ENCODE measurements at regions not wholly inside any gene's neighbourhood (a gene's known extent, or its start where the extent isn't known, plus 50 kb on each side); places are given as distances from the start of the nearest gene placed in this dataset.

- Histone ChIP-seq H2AFZ (ENCODE audit: low read length) (no peak overlapping the region), H3K4me1 (ENCODE audit: control insufficient read depth, extremely low read depth, insufficient read depth, low read length) (no peaks in the 10 kb centered on the region), H3K9ac (ENCODE audit: insufficient read depth, low read length) (no peak overlapping the region), H3K27ac (ENCODE audit: insufficient read depth, low read length) (no peak overlapping the region), H3K9me3 (ENCODE audit: control insufficient read depth, insufficient read depth, low read depth, low read length) (no peaks in the 10 kb centered on the region), H3K27me3 (ENCODE audit: control insufficient read depth, insufficient read depth, low read length) (no peaks in the 10 kb centered on the region), H3K36me3 (ENCODE audit: control insufficient read depth, insufficient read depth, low read length) (no peaks in the 10 kb centered on the region), H3K4me2 (ENCODE audit: extremely low read depth, insufficient read depth, low read length) (no peak overlapping the region), H3K79me2 (ENCODE audit: control insufficient read depth, insufficient read depth, low read length) (no peaks in the 10 kb centered on the region), H3K4me3 (replicated peaks in 1 of 4; ENCODE audit: control extremely low read depth in 1 of 4, insufficient read depth in 1 of 4, low read depth in 3 of 4, low read length in 4 of 4) (no peak overlapping the region), H4K20me1 (ENCODE audit: control insufficient read depth, extremely low read depth, insufficient read depth, low read length) (no peaks in the 10 kb centered on the region)
- no peak for TF ChIP-seq CTCF (conservative IDR thresholded peaks at IDR 0.05 in 1 of 2, IDR thresholded peaks at IDR 0.05 in 1 of 2; ENCODE audit: low read depth in 1 of 2, low read length in 2 of 2)
- TF ChIP-seq EZH2 (IDR thresholded peaks at IDR 0.05; ENCODE audit: low read length, missing control alignments): no peak
- no peak for DNase-seq (ENCODE audit: low read depth in 2 of 2)
Measured at GRCh38 chr18:30929718-30930117, 112.8 kb downstream of the DSC3 start.

GRCh38 chr18:30929065-30929464 is 113.5 kb downstream of the DSC3 start:
- no peak for DNase-seq (ENCODE audit: low read depth in 2 of 2)
- no peak overlapping the region for H2AFZ ChIP-seq (ENCODE audit: low read length)
- no peak overlapping the region for H3K9ac ChIP-seq (ENCODE audit: insufficient read depth, low read length)
- H3K79me2 ChIP-seq (ENCODE audit: control insufficient read depth, insufficient read depth, low read length): no peaks in the 10 kb centered on the region
- no peaks in the 10 kb centered on the region for H4K20me1 ChIP-seq (ENCODE audit: control insufficient read depth, extremely low read depth, insufficient read depth, low read length)
- no peak overlapping the region for H3K4me3 ChIP-seq (replicated peaks in 1 of 4; ENCODE audit: control extremely low read depth in 1 of 4, insufficient read depth in 1 of 4, low read depth in 3 of 4, low read length in 4 of 4)
- no peaks in the 10 kb centered on the region for H3K4me1 ChIP-seq (ENCODE audit: control insufficient read depth, extremely low read depth, insufficient read depth, low read length)
- no peaks in the 10 kb centered on the region for H3K9me3 ChIP-seq (ENCODE audit: control insufficient read depth, insufficient read depth, low read depth, low read length)
- H3K27ac ChIP-seq (ENCODE audit: insufficient read depth, low read length): no peak overlapping the region
- H3K27me3 ChIP-seq (ENCODE audit: control insufficient read depth, insufficient read depth, low read length): no peaks in the 10 kb centered on the region
- no peak overlapping the region for H3K4me2 ChIP-seq (ENCODE audit: extremely low read depth, insufficient read depth, low read length)
- no peak for TF ChIP-seq CTCF (conservative IDR thresholded peaks at IDR 0.05 in 1 of 2, IDR thresholded peaks at IDR 0.05 in 1 of 2; ENCODE audit: low read depth in 1 of 2, low read length in 2 of 2)
- TF ChIP-seq EZH2 (IDR thresholded peaks at IDR 0.05; ENCODE audit: low read length, missing control alignments): no peak
- no peaks in the 10 kb centered on the region for H3K36me3 ChIP-seq (ENCODE audit: control insufficient read depth, insufficient read depth, low read length)

- H3K9me3 ChIP-seq (ENCODE audit: control insufficient read depth, insufficient read depth, low read depth, low read length): no peaks in the 10 kb centered on the region
- no peak overlapping the region for H3K4me2 ChIP-seq (ENCODE audit: extremely low read depth, insufficient read depth, low read length)
- H3K27me3 ChIP-seq (ENCODE audit: control insufficient read depth, insufficient read depth, low read length): no peaks in the 10 kb centered on the region
- no peak for DNase-seq (ENCODE audit: low read depth in 2 of 2)
- H3K27ac ChIP-seq (ENCODE audit: insufficient read depth, low read length): no peak overlapping the region
- H4K20me1 ChIP-seq (ENCODE audit: control insufficient read depth, extremely low read depth, insufficient read depth, low read length): no peaks in the 10 kb centered on the region
- no peak overlapping the region for H2AFZ ChIP-seq (ENCODE audit: low read length)
- TF ChIP-seq EZH2 (IDR thresholded peaks at IDR 0.05; ENCODE audit: low read length, missing control alignments) (no peak), CTCF (conservative IDR thresholded peaks at IDR 0.05 in 1 of 2, IDR thresholded peaks at IDR 0.05 in 1 of 2; ENCODE audit: low read depth in 1 of 2, low read length in 2 of 2) (no peak)
- no peak overlapping the region for H3K4me3 ChIP-seq (replicated peaks in 1 of 4; ENCODE audit: control extremely low read depth in 1 of 4, insufficient read depth in 1 of 4, low read depth in 3 of 4, low read length in 4 of 4)
- H3K79me2 ChIP-seq (ENCODE audit: control insufficient read depth, insufficient read depth, low read length): no peaks in the 10 kb centered on the region
- H3K4me1 ChIP-seq (ENCODE audit: control insufficient read depth, extremely low read depth, insufficient read depth, low read length): no peaks in the 10 kb centered on the region
- no peak overlapping the region for H3K9ac ChIP-seq (ENCODE audit: insufficient read depth, low read length)
- no peaks in the 10 kb centered on the region for H3K36me3 ChIP-seq (ENCODE audit: control insufficient read depth, insufficient read depth, low read length)
Measured at GRCh38 chr18:30927517-30928075, 114.9 kb downstream of the DSC3 start.

Data from fibroblast of lung (primary cell).